ENCODE measurements at regions not wholly inside any gene's neighbourhood (a gene's known extent, or its start where the extent isn't known, plus 50 kb on each side); places are given as distances from the start of the nearest gene placed in this dataset.
"Not testable (repeated sequence)": the region's sequence is repeated elsewhere in the genome, so short reads cannot be mapped to it uniquely, and the experiment has no call there.

- TF ChIP-seq ZNF274 (IDR thresholded peaks at IDR 0.05; ENCODE audit: low read depth, low read length): no peak
- TF ChIP-seq YY1 (IDR thresholded peaks at IDR 0.05; ENCODE audit: extremely low read depth, insufficient replicate concordance, low read depth, low read length): no peak
- TF ChIP-seq MAX (IDR thresholded peaks at IDR 0.05): no peak
- no peak for TF ChIP-seq POLR2AphosphoS5 (IDR thresholded peaks at IDR 0.05; ENCODE audit: low read depth, low read length)
These were observed 66.3 kb downstream of the GLUL start (continued) for GRCh38 chr1:182325339-182325738.

GRCh38 chr1:182321532-182321931, 70.1 kb downstream of the GLUL start:
- H3K36me3 ChIP-seq (ENCODE audit: control insufficient read depth in 1 of 2, insufficient read depth in 2 of 2, low read length in 2 of 2); H4K20me1 ChIP-seq (ENCODE audit: insufficient read depth); H3K4me2 ChIP-seq (ENCODE audit: low read length); H3K4me1 ChIP-seq (ENCODE audit: control insufficient read depth in 1 of 2, insufficient read depth in 2 of 2, low read length in 2 of 2); H3K27me3 ChIP-seq (ENCODE audit: insufficient read depth, low read length); H3K9ac ChIP-seq (ENCODE audit: low read length); POLR2A ChIA-PET; H3K79me2 ChIP-seq (ENCODE audit: insufficient read depth, low read length); H3K9me3 ChIP-seq (ENCODE audit: control insufficient read depth in 1 of 2, insufficient read depth in 1 of 2, low read depth in 1 of 2, low read length in 2 of 2); H3K9me2 ChIP-seq (ENCODE audit: insufficient read depth); H3K4me3 ChIP-seq (replicated peaks in 1 of 2; ENCODE audit: low read depth in 1 of 2, low read length in 2 of 2); RAD21 ChIA-PET (ENCODE audit: low non-redundant PET in 1 of 2, low total read pairs in 2 of 2, uncharacterized antibody in 2 of 2, unreplicated experiment in 2 of 2); DNase-seq (ENCODE audit: low read depth, low spot score); intact Hi-C loops (cut with micrococcal nuclease); H2AFZ ChIP-seq (ENCODE audit: low read depth, low read length, poor library complexity, severe bottlenecking); ATAC-seq; H3K27ac ChIP-seq (ENCODE audit: low read depth, low read length); BruUV-seq (replicated peaks): not testable (repeated sequence)
- CTCF ChIA-PET: interaction anchor here (1.0 kb wide), 1 partner anchor 14 kb away, joined by 3 read pairs; no protein-coding TSS in a partner anchor

- Histone ChIP-seq H3K4me2 (ENCODE audit: low read length) (no peak overlapping the region), H3K9me2 (ENCODE audit: insufficient read depth) (no peaks in the 10 kb centered on the region), H3K27me3 (ENCODE audit: insufficient read depth, low read length) (no peaks in the 10 kb centered on the region), H3K4me1 (ENCODE audit: control insufficient read depth in 1 of 2, insufficient read depth in 2 of 2, low read length in 2 of 2) (no peaks in the 10 kb centered on the region), H4K20me1 (ENCODE audit: insufficient read depth) (no peaks in the 10 kb centered on the region), H3K36me3 (ENCODE audit: control insufficient read depth in 1 of 2, insufficient read depth in 2 of 2, low read length in 2 of 2) (no peaks in the 10 kb centered on the region), H3K9me3 (ENCODE audit: control insufficient read depth in 1 of 2, insufficient read depth in 1 of 2, low read depth in 1 of 2, low read length in 2 of 2) (no peaks in the 10 kb centered on the region), H3K27ac (ENCODE audit: low read depth, low read length) (no peak overlapping the region), H3K79me2 (ENCODE audit: insufficient read depth, low read length) (no peaks in the 10 kb centered on the region), H3K4me3 (replicated peaks in 1 of 2; ENCODE audit: low read depth in 1 of 2, low read length in 2 of 2) (no peak overlapping the region), H2AFZ (ENCODE audit: low read depth, low read length, poor library complexity, severe bottlenecking) (no peak overlapping the region), H3K9ac (ENCODE audit: low read length) (no peak overlapping the region)
- CTCF ChIA-PET: no interaction called here
- TF ChIP-seq RAD21 (IDR thresholded peaks at IDR 0.05; ENCODE audit: low read depth) (no peak), POLR2A (IDR thresholded peaks at IDR 0.05; ENCODE audit: borderline replicate concordance, extremely low read depth, insufficient read depth, insufficient read length) (no peak), TCF7L2 (IDR thresholded peaks at IDR 0.05; ENCODE audit: borderline replicate concordance, extremely low read depth, insufficient read depth, insufficient read length) (no peak), ZNF274 (IDR thresholded peaks at IDR 0.05; ENCODE audit: low read depth, low read length) (no peak), JUND (IDR thresholded peaks at IDR 0.05) (no peak), SIN3A (IDR thresholded peaks at IDR 0.05; ENCODE audit: low read depth) (no peak)
- intact Hi-C loops (cut with micrococcal nuclease): no loop called here
- POLR2A ChIA-PET: no interaction called here
- BruUV-seq (replicated peaks): no TSS peak
- no peak for DNase-seq (ENCODE audit: low read depth, low spot score)
- ATAC-seq: no peak
- RAD21 ChIA-PET (ENCODE audit: low non-redundant PET in 1 of 2, low total read pairs in 2 of 2, uncharacterized antibody in 2 of 2, unreplicated experiment in 2 of 2): no interaction called here
These were observed 73.9 kb downstream of the GLUL start for GRCh38 chr1:182317611-182318161.

GRCh38 chr1:182316454-182316853, 75.1 kb downstream of the GLUL start:
- BruUV-seq (replicated peaks); POLR2A ChIA-PET; H4K20me1 ChIP-seq (ENCODE audit: insufficient read depth); H3K36me3 ChIP-seq (ENCODE audit: control insufficient read depth in 1 of 2, insufficient read depth in 2 of 2, low read length in 2 of 2); ATAC-seq; H3K27me3 ChIP-seq (ENCODE audit: insufficient read depth, low read length); CTCF ChIA-PET; H3K9me2 ChIP-seq (ENCODE audit: insufficient read depth); DNase-seq (ENCODE audit: low read depth, low spot score); H3K79me2 ChIP-seq (ENCODE audit: insufficient read depth, low read length); H3K4me2 ChIP-seq (ENCODE audit: low read length); H3K27ac ChIP-seq (ENCODE audit: low read depth, low read length); H3K9me3 ChIP-seq (ENCODE audit: control insufficient read depth in 1 of 2, insufficient read depth in 1 of 2, low read depth in 1 of 2, low read length in 2 of 2); H3K9ac ChIP-seq (ENCODE audit: low read length); H3K4me1 ChIP-seq (ENCODE audit: control insufficient read depth in 1 of 2, insufficient read depth in 2 of 2, low read length in 2 of 2); H2AFZ ChIP-seq (ENCODE audit: low read depth, low read length, poor library complexity, severe bottlenecking); H3K4me3 ChIP-seq (replicated peaks in 1 of 2; ENCODE audit: low read depth in 1 of 2, low read length in 2 of 2); intact Hi-C loops (cut with micrococcal nuclease); RAD21 ChIA-PET (ENCODE audit: low non-redundant PET in 1 of 2, low total read pairs in 2 of 2, uncharacterized antibody in 2 of 2, unreplicated experiment in 2 of 2): not testable (repeated sequence)

Data from HCT116 (cell line).